Stromal cell of bone marrow (primary cell): ENCODE measurements at regions not wholly inside any gene's neighbourhood (a gene's known extent, or its start where the extent isn't known, plus 50 kb on each side); places are given as distances from the start of the nearest gene placed in this dataset.

ENCODE experiments used
- DNase-seq: peaks from one replicate; pipeline ENCODE4 v3.0.0-alpha.2; 2012; ENCODE audit warnings: low read depth

GRCh38 chr10:3424111-3424851, 251.7 kb upstream of the PITRM1 start:
- DNase-seq, result no peak

- DNase-seq, result no peak
Measured at GRCh38 chr10:3423384-3423783, 250.8 kb upstream of the PITRM1 start.

- no peak for DNase-seq
Measured at GRCh38 chr10:3422282-3422681, 249.7 kb upstream of the PITRM1 start.

DNA sequence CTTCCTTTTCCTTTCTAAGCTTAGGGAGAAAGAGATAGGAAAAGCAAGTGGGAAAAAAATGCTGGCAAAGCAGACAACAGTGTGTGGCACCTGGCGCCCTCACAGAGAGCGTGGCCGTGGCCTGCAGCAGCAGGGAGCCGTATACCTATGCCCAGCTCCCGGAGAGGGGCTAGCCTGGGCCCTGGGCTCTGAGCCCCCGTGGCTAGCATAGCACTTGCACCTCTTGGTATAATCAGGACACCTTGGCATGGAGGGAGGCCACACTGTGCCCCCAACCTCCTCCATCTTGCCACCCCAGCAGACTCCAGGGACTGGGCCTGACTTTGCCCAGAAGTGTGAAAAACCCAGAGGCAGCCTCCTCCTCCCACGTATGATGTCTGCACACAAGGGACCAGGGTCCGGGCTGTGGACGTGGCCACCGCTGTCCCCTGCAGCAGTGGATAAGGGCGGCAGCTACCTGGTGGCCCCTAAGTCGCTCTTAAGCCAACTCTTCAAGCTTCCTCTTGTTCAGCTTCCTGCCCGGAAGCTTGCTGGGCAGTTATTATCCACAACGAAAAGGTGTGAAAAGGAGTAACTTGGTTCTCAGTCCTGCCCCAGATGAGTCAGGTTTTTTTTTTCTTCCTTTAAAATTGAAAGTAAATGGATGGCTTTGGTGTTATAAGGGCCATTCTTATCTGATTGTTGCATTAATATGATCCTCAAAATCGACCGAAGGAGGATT, 249.1 kb upstream of the PITRM1 start:
- DNase-seq, result no peak

- DNase-seq, result no peak
Measured at GRCh38 chr10:3420527-3421469, 248.2 kb upstream of the PITRM1 start.

- no peak for DNase-seq
Measured at GRCh38 chr10:3419719-3420495, 247.3 kb upstream of the PITRM1 start.

- no peak for DNase-seq
Measured at GRCh38 chr10:3418926-3419325, 246.3 kb upstream of the PITRM1 start.

- DNase-seq, result no peak
Measured at GRCh38 chr10:3418041-3418754, 245.6 kb upstream of the PITRM1 start.

DNA sequence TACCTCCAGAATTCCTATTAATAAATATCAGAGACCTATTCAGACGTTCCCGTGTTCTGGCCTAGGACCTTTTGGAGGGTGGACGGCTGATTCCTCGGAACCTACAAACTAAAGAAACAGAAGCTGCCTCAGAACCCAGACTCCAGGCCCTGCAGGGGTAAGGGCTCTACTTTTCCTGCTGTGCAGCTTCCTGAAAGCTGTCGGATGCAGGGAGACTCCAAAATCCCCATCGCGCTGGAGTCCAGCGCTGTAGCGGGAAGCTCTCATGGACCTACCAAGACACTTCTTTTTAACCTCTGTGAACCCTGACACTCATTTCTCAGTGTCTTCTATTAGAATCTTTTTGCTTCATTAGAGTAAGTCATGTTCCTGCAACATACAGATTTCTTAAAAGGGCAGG, 244.5 kb upstream of the PITRM1 start:
- DNase-seq, result no peak

GRCh38 chr10:3415878-3416605, 243.5 kb upstream of the PITRM1 start:
- no peak for DNase-seq

DNA sequence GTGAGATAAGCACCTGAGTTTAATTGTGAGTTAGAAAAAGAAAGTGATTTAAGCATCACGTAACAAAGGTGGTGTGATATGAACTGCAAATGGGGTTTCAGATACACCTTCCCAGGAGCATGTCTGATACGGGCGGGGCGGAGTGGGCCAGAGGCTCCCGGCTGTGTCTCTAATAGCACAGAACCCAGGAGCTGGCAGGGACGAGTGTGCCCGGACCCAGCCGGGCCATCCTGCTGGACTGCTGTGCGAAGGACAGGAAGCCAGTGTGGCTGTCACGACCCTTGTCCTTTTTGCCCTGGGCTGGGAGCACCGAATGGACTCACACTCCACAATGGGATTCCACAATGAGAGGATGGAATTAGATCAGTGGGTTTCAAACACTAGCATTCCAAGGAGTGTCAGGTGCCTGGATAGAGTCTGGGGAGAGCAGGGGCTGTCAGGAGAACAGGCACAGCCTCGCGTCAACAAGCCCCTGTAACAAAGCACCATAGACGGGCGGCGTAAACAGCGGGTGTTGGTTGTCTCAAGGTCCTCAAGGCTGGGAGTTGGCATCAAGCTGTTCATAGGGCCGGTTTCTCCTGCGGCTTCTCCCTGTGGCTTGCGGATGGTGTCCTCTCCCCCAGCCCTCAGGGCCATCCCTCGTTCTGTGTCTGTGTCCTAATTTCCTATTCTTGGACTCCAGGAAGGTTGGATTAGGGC, 242.6 kb upstream of the PITRM1 start:
- DNase-seq, result no peak

- no peak for DNase-seq
Measured at GRCh38 chr10:3414667-3415023, 242.1 kb upstream of the PITRM1 start.

DNA sequence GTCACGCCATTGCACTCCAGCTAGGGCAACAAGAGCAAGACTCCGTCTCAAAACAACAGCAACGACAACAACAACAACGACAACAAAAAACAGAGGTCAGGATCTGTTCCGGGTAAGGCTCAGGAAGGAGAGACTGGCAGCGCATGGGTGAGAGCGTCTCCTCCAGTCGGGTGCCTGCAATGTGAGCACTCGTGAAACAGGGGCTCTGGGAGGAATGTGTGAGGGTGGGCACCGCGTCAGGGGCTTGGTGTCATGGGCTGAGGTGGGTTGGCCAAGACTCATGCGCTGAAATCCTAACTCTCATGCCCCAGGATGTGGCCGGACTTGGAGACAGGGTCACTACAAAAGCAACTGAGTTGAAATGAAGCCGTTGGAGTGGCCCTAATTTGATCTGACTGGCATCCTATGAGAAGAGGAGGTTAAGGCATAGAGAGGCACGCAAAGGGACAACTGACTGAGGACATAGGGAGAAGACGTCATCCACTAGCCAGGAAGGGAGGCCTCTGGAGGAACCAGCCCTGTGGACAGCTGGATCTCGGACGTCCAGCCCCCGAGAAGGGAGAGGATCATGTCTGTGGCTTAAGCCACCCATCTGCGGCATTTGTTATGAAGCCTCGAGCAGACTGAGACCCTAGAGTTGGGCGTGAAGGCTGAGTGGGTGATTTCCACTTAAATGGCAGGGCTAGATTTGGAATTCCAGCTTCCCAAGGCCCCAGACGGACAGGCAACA, 241.5 kb upstream of the PITRM1 start:
- DNase-seq, result no peak

GRCh38 chr10:3412646-3413045, 240.1 kb upstream of the PITRM1 start:
- no peak for DNase-seq

DNA sequence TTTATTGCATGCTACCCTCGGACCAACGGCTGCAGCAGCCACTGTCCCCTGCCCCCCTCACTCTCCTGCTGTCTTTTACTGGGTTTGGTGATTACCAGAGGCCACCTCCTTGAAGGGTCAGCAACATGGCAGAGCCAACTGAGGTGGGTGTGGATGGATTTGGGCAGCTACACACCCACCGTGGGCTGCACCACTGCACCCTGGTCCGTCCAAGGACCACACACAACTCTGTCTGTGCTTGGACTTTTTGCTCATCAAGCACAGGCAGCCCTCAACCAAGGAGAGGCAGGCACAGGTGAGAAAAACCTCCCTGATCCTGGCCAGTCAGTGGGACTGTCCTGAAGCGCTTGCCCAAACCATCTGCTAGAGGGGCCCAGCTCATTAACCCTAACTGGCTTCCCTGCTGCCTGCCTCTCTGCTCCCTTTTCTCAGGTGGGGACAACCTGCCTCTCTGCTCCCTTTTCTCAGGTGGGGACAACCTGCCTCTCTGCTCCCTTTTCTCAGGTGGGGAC, 239.5 kb upstream of the PITRM1 start:
- no peak for DNase-seq

- DNase-seq, result no peak
Measured at GRCh38 chr10:3411044-3411443, 238.5 kb upstream of the PITRM1 start.

- no peak for DNase-seq
Measured at GRCh38 chr10:3409928-3410327, 237.3 kb upstream of the PITRM1 start.

DNA sequence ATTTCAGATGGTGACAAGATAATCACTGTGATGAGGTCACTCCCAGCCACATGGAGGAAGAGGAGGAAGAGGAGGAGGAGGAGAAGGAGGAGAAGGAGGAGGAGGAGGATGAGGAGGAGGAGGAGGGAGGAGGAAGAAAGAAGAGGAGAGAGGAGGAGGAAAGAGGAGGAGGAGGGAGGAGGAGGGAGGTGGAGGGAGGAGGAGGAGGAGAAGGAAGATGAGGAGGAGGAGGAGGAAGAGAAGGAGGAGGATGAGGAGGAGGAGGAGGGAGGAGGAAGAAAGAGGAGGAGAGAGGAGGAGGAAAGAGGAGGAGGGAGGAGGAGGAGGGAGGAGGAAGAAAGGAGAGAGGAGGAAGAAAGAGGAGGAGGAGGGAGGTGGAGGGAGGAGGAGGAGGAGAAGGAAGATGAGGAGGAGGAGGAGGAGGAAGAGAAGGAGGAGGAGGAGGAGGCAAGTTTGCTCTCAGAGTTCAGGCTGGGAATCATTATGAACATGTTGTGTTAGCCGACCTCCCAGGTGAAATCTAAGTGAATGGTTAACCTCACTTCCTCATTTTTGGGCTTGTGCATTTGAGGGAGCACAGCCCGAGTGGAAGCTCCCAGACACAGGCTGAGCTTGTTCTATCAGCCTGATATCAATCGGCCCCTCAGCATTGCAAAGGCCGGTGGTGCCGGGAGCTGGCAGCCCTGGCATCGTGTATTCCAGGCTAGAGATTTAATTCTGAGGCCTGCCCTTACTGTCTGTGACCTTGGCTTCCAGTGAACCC, 236.2 kb upstream of the PITRM1 start:
- no peak for DNase-seq
